Head of caudate nucleus (tissue), 42 donors: ENCODE measurements at regions not wholly inside any gene's neighbourhood (a gene's known extent, or its start where the extent isn't known, plus 50 kb on each side); places are given as distances from the start of the nearest gene placed in this dataset.
"Not testable (repeated sequence)": the region's sequence is repeated elsewhere in the genome, so short reads cannot be mapped to it uniquely, and the experiment has no call there.

ENCODE experiments used
- DNase-seq, 42 donors: peaks; one replicate each; pipeline versions ENCODE4 v3.0.0 to v3.0.0-alpha.2; 2020 to 2021; ENCODE audit warnings: mixed read lengths in 7 of 42
- intact Hi-C: fragments of 100-400 bp; cut with DNase I; formaldehyde crosslinking; loops from one replicate; pipeline ENCODE4 v1.15.0; 2022

DNA sequence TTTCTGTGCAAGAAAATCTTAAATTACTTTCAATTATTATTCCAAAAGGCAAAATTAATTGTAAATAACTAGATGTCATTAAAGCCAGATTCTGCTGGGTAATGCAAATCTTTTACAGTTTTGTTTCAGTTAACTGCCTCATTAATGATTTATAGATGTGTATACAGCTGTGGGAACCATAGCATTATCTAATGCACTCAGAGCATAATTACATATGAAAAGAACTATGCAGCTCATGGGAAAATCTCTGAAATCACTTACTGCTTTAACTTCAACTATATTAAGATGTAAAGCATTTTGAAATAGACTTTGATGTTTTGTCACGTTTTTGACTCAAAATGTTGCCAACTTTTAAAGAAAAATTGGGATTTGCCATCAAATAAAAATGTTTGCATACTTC lies 630.3 kb upstream of the KLHL4 start:
- no peak for DNase-seq
- intact Hi-C loops, result no loop called here

DNA sequence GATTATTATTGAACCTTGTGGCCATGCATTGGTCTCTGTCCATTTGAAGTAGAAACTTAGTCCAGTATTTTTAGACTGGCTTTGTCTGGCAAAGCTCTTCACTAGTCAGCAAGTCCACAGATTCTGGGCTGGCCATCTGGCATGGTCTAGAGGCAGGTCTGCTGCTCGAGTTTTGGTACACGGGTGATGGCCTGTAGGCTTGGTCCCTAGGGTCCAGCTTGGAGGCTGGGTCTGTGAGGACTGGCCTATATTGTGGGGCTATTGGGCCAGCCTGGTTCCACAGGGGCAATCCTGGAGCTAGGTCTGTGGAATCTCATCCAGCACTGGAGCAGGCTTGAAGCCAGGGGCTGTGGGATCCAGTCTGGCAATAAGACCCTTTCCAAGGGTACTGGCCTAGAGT lies 607.6 kb upstream of the KLHL4 start:
- intact Hi-C loops, result no loop called here
- no peak for DNase-seq

DNA sequence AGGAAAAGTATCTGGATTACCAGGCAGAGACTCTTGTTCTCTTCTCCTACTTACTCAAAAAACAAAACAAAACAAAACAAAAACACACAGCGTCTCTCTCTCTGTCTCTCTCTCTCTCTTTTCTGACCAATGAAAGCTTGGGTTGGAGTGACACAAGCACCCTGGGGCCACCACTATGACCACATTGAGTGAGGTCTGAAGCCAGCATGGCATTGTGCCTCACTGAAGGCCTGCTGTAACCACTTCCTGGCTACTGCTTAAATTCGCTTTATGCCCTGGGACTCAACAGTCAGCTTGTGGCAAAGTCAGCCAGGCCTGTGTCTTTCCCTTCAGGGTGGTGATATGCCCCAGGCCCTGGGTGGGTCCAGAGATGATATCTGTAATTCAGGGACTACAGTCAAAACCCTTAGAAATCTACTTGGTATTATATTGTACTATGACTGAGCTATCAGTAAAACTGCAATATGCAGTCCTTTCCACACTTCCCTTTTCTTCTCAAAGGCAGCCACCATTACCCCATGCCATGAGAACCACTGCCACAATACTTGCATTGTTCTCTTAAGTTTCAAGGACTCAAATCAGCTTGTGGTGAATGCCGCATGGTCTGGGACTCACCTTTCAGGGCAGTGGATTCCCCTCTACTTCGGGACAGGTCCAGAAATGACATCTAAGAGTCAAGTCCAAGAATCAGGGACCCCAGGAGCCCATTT lies 606.8 kb upstream of the KLHL4 start:
- no peak for DNase-seq
- intact Hi-C loops, result no loop called here

DNA sequence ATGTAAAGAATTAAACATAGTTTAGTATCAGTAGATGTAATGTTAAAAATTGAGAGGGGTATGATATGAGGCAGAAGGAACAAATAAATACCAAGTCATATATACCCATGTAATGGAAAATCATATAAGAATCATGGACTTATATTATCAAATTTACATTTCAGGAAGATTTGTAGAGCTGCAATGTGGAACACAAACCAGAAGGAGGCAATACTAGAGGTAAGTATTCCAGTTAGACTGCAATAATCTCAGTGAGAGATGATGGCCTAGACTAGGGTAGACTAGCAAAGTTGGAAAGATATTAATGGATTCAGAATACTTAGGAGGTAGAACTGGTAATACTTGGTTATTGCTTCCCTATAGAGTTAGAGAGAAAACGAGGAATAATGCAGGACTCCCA lies 603.0 kb upstream of the KLHL4 start:
- intact Hi-C loops, result no loop called here
- no peak for DNase-seq

DNA sequence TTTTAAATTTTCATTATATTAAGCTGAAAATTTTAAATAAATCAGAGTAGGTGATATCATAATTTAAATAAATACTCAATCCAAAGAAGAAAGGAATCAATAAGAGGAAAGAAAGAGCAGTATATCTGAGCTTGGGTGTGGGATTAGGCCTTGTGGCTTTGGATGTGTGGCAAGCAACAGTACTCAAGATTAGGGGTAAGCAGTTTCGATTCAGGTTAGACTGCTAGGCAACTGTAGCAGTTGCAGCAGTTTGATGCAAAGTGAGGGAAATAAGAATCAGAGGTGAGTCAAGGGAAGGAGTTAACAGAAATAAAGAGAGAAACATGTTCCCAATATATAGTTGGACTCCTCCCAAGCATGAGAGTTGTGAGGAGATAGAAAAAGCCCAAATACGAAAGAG lies 599.6 kb upstream of the KLHL4 start:
- intact Hi-C loops, result no loop called here

DNA sequence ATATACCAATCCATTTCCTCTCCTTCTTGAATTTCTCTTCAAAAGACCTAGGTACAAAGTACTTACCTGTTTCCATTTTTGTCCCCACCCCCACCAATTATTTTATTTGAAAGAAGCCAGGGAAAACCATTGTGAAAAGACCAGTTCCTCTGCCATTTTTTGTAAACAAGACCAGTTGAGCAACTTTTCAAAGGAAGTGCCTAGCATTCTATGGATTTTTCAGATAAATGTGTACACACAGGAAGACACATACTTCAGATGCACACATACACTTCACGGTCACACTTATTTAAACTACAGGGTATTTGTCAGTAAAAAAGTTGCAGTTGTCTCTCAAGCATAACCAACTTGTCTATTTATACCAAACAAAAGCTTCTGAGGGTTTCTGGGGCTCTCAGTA lies 587.2 kb upstream of the KLHL4 start:
- DNase-seq, result no peak

More for the DNA sequence above, 599.6 kb upstream of the KLHL4 start:
- DNase-seq, result no peak

DNA sequence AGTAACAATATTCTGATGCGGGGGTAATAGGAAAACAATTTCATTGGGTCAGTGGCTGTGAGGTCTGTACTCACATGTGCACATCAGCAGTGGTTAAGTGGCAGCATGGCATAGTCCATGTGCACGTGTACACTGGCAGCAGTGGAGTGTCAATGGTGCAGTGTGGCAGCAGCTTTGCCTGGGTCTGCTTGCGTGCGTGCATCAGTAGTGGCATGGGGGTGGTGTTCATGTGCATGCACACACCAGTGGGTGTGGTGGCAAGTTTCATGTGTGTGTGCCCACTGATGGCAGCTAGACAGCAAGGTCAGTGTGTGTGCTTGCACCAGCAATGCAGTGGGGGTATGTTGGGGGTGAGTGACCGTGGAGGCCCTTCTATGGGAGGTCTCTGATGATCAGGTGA lies 581.6 kb upstream of the KLHL4 start:
- no peak for DNase-seq
- intact Hi-C loops, result no loop called here

More for the DNA sequence above, 587.2 kb upstream of the KLHL4 start:
- intact Hi-C loops, result no loop called here

DNA sequence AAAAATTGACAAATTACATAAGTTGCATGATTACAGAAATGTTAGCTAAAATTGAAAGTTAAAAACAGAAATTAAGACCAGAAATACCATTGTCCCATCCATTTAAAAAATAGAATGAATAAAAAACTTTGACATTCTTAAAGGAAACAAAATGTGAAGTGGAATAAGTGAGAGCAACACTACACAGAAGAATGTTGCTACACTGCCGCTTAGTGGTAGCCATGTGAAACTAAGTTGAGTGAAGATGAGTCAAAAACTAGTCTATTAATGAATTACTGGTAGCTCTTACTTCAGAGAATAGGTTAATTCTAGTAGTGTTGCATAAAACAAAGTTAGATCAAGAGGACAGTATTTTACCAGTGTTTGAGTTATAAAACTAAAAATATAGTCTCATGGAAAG lies 571.0 kb upstream of the KLHL4 start:
- intact Hi-C loops, result no loop called here

DNA sequence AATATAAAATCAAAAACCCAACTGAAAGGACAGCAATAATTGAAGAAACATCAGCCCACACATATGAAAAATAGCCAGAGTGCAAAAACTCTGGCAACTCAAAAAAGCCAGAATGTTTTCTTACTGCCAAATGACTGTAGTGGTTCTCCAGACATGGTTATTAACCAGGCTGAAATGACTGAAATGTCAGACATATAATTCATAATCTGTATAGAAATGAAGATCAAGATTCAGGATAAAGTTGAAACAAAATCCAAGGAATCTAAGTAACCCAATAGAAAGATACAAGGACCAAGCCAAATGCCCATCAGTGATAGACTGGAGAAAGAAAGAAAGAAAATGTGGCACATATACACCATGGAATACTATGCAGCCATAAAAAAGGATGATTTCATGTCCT lies 553.3 kb upstream of the KLHL4 start:
- intact Hi-C loops, result no loop called here

More for the DNA sequence above, 571.0 kb upstream of the KLHL4 start:
- peak in 21 of 42 donors; percentile 3 to 57 (median 25) for DNase-seq

DNA sequence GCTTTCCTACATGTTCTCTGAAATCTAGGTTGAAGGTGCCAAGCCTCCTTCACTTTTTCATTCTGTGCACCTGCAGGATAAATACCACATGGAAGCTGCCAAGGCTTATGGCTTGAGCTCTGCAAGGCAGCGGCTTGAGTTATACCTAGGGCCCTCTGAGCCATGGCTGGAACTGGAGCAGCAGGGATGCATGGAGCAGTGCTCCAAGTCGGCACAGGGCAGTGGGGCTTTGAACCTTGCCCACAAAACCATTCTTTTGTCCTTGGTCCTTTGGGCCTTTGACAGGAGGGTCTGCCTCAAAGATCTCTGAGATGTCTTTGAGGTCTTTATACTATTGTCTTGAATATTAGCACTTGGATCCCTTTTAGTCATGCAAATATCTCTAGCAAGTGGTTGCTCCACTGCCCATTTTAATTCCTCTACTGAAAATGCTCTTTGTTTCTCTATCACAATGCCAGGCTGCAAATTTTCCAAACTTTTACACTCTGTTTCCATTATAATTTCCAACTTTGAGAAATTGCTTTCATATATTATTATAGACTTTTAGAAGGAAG lies 536.2 kb upstream of the KLHL4 start:
- no peak for DNase-seq
- intact Hi-C loops, result no loop called here

More for the DNA sequence above, 553.3 kb upstream of the KLHL4 start:
- DNase-seq, result no peak

DNA sequence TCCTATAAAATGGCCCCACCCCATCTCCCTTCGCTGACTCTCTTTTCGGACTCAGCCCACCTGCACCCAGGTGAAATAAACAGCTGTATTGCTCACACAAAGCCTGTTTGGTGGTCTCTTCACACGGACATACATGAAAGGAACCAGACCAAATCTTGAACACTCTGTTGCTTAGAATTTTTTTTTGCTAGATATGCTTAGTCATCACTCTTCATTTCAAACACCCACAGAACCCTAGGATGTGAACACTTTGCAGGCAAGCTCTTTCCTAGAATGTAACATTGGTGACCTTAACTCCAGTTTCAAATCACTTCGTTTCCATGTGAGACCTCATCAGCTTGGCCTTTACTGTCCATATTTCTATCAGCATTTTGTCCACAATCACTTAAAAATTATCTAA lies 530.3 kb upstream of the KLHL4 start:
- intact Hi-C loops, result not testable (repeated sequence)

DNA sequence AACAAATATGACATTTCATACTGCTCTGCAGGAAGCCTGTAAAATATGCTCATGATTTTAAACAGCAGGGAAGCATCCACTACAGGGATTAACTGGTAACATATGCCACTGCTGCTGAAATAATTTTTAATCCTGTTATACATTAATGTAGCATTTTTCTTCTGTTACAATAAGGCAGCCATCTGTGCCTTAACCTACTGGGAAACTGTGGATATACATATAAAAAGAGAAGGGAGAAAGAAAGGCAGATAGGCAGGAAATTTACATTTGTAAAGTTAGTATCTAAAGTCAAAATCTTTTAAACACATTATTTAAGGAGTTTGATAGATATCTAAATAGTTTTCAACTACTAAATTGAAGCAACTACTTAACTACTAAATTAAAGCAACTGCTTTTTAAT lies 514.6 kb upstream of the KLHL4 start:
- no peak for DNase-seq
- intact Hi-C loops, result no loop called here

More for the DNA sequence above, 530.3 kb upstream of the KLHL4 start:
- not testable (repeated sequence) for DNase-seq

DNA sequence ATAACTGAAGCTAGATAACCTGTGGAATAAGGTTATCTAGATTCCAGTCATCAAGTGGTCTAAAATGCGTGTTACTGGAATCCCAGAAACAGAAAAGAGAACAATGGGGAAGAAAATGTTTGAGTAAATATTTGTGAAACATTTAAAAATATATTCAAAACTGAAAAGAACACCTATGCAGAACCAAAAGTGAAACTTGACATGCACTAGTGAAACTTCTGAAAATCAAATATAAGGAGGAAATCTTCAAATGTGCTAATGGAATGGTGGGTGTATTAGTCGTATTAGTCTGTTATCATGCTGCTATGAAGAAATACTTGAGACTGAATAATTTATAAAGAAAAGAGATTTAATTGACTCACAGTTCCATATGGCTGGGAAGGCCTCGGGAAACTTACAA lies 512.4 kb upstream of the KLHL4 start:
- intact Hi-C loops, result no loop called here
- DNase-seq, result no peak

DNA sequence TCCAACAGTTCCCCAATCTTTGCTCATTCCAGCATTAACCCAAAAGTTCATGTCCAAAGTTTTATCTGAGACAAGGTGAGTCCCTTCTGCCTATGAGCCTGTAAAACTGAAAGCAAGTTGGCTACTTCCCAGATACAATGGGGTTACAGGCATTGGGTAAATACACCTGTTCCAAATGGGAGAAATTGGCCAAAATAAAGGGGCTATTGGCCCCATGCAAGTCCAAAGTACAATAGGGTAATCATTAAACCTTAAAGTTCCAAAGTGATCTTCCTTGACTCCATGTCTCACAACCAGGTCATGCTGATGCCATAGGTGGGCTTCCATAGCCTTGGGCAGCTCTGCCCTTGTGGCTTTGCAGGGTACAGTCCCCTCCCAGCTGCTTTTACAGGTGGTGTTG lies 511.7 kb upstream of the KLHL4 start:
- DNase-seq, result no peak
- intact Hi-C loops, result no loop called here

DNA sequence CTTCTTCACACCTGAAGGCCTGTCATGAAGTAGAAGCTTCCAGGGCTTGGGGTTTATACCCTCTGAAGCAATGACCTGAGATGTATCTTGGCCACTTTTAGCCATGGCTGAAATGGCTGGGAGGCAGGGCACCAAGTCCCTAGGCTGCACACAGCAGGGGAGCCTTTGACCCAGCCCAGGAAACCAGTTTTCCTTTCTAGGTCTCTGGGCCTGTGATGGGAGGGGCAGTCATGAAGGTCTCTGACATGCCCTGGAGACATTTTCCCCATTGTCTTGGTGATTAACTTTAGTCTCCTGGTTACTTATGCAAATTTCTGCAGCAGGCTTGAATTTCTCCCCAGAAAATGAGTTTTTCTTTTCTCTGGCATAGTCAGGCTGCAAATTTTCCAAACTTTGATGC lies 511.0 kb upstream of the KLHL4 start:
- intact Hi-C loops, result no loop called here
- DNase-seq, result no peak

DNA sequence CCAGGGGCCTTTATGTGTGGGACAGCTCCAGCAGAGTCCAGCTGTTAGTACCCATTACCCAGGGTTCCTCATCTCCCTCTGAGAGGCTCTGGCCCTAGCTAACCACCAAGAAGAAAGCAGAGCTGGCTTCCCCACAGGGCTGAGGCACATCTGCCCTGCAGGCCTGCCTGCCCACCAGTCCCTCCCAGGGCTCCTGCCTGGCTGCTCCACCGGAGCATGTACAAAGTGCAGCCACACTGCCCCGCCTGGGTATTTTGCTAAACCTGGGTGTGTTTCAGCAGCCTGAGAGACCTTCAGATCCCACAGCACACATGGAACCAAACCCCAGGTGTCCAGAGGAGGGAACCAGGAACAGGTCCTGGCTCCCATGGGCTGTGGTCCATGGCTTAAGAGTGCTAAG lies 500.4 kb upstream of the KLHL4 start:
- intact Hi-C loops, result no loop called here
- DNase-seq, result no peak

DNA sequence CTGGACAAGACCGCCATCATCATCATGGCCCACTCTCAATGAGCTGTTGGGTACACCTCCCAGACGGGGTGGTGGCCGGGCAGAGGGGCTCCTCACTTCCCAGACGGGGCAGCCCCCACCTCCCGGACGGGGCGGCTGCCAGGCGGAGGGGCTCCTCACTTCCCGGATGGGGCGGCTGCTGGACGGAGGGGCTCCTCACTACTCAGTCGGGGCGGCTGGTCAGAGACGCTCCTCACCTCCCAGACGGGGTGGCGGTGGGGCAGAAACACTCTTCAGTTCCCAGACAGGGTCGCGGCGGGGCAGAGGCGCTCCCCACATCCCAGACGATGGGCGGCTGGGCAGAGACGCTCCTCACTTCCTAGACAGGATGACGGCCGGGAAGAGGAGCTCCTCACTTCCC lies 484.5 kb upstream of the KLHL4 start:
- DNase-seq, intact Hi-C loops: not testable (repeated sequence)

DNA sequence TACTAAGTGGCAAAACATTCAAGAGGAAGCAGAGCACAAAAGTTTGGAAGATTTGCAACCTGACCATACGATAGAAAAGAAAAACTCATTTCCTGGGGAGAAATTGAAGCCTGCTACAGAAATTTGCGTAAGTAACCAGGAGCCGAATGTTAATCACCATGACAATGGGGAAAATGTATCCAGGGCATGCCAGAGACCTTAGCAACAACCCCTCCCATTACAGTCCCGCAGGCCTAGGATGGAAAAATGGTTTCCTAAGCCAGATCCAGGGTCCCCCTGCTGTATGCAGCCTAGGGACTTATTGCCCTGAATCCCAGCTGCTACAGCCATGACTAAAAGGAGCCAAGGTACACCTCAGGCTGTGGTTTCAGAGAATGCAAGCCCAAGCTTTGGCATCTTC lies 472.2 kb upstream of the KLHL4 start:
- intact Hi-C loops, result no loop called here
- no peak for DNase-seq

DNA sequence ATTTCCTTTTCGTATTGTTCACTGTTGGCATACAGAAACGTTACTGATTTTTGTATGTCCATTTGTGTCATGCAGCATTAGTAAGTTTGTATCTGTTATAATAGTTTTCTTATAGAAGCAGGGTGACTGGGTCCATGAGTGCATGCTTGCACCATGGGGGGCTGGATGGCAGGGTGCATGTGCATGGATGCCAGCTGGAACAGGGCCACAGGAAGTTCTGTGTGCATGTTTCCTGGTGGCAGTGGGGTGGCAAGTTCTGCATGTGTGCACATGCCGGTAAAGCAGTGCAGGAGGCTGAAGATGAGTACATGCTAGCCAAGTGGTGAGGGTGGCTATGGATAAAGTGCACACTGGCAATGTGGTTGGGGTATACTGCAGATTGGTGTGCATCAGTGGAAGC lies 468.0 kb upstream of the KLHL4 start:
- intact Hi-C loops, result no loop called here
- no peak for DNase-seq

DNA sequence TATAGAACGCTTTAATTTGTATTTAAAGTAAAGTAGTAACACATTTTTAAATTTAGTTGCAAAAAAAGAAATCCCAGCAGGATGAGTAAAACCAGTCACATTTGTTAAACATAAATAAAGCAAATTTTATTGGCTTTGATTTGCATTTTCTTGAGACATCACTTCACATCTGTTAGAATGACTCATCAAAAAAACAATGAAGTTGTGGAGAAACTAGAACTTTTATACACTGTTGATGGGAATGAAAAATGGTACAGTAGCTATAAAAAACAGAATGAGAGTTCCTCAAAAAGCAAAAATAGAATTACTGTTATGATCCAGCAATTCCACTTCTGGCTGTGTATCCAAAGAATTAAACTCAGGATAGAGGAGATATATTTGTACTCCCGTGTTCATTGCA lies 454.0 kb upstream of the KLHL4 start:
- no peak for DNase-seq
- intact Hi-C loops, result no loop called here

DNA sequence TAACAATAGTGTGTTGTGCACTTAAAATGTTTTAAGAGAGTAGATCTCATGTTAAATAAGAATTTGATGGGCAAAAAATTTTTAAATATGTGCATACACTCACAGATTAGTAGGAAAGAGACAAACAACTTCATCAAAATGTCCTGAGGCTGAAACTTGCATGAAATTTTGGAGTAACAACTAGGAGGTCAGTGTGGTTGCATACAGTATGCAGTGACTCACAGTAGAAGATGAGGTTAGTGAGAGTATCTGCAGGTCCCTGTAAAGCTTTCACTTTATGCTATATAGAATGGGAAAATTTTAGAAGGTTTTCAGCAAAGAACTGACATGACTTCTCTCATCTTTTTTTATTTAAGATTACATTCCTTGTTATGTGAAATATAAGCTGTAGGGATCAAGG lies 453.1 kb upstream of the KLHL4 start:
- no peak for DNase-seq
- intact Hi-C loops, result no loop called here
